ENCODE measurements at regions not wholly inside any gene's neighbourhood (a gene's known extent, or its start where the extent isn't known, plus 50 kb on each side); places are given as distances from the start of the nearest gene placed in this dataset.

DNA sequence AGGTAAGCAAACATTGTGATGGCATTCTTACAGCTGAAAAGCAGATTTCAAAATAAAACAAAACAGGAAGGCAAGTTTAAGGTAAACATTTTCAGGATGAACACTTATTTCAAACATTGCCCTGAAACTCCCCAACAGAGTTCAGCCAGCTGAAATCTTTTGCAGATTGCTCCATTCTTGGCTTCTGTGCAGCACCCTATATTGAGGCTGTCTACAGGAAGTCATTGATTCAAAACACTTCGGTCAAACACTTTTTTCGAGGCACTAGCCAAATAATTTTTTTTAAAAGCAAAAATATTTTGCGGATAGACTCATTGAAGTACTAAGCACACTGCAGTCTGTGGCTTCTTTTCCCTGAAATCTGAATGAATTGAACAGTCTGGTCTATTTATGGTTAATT, 318.1 kb upstream of the PDE3A start:
- no peak for TF ChIP-seq LEF1 (IDR thresholded peaks at IDR 0.05; ENCODE audit: borderline replicate concordance)
- no peak for TF ChIP-seq FOXK2 (IDR thresholded peaks at IDR 0.05)
- TF ChIP-seq BHLHE40 (IDR thresholded peaks at IDR 0.05; ENCODE audit: borderline replicate concordance) = no peak
- TF ChIP-seq L3MBTL2 (conservative IDR thresholded peaks at IDR 0.05) = no peak
- TF ChIP-seq HDGF (IDR thresholded peaks at IDR 0.05; ENCODE audit: borderline replicate concordance) = no peak
- TF ChIP-seq ZNF384 (IDR thresholded peaks at IDR 0.05) = no peak
- no peak for TF ChIP-seq FOXM1 (IDR thresholded peaks at IDR 0.05; ENCODE audit: borderline replicate concordance)
- no peak for TF ChIP-seq CTBP1 (IDR thresholded peaks at IDR 0.05; ENCODE audit: borderline replicate concordance)
- no peak for TF ChIP-seq ARNT (IDR thresholded peaks at IDR 0.05)
- no peak for TF ChIP-seq SP1 (IDR thresholded peaks at IDR 0.05)
- TF ChIP-seq ELF4 (IDR thresholded peaks at IDR 0.05) = no peak
- no peak for TF ChIP-seq NFRKB (IDR thresholded peaks at IDR 0.05)
- no peak for TF ChIP-seq TARDBP (IDR thresholded peaks at IDR 0.05)
- TF ChIP-seq FOXA1 (IDR thresholded peaks at IDR 0.05) = no peak
- no peak for TF ChIP-seq SUZ12 (IDR thresholded peaks at IDR 0.05)
- TF ChIP-seq, protein P1, sequence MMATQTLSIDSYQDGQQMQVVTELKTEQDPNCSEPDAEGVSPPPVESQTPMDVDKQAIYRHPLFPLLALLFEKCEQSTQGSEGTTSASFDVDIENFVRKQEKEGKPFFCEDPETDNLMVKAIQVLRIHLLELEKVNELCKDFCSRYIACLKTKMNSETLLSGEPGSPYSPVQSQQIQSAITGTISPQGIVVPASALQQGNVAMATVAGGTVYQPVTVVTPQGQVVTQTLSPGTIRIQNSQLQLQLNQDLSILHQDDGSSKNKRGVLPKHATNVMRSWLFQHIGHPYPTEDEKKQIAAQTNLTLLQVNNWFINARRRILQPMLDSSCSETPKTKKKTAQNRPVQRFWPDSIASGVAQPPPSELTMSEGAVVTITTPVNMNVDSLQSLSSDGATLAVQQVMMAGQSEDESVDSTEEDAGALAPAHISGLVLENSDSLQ (IDR thresholded peaks at IDR 0.05) = no peak
- ChIA-PET CTCF (no interaction called here), POLR2A (no interaction called here)
- no peak for DNase-seq (ENCODE audit: extremely low spot score)

DNA sequence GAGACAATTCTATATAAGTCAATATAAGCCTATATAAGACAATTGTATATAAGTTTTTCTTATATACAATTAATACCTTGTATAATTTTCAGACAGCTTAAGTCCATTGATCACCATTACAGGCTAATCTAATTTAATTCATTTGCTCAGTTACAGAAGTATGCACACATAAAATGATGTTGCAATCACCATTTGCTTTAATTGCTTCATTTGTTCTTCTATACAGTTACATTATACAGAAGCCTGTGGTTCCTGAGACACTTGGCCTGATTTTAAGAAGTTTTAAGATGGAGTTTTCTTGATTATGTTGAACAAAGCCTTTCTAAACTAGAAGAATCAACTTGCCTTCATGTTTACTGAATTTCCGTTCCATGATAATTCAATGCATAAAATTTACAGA, 314.6 kb upstream of the PDE3A start:
- ChIA-PET POLR2A (no interaction called here), CTCF (interaction anchor here (0.6 kb wide), 1 partner anchor 1145 kb away, joined by 3 read pairs; no protein-coding TSS in a partner anchor)
- no peak for DNase-seq (ENCODE audit: extremely low spot score)
- TF ChIP-seq LEF1 (IDR thresholded peaks at IDR 0.05; ENCODE audit: borderline replicate concordance) (no peak), ARNT (IDR thresholded peaks at IDR 0.05) (no peak), FOXM1 (IDR thresholded peaks at IDR 0.05; ENCODE audit: borderline replicate concordance) (no peak)

DNA sequence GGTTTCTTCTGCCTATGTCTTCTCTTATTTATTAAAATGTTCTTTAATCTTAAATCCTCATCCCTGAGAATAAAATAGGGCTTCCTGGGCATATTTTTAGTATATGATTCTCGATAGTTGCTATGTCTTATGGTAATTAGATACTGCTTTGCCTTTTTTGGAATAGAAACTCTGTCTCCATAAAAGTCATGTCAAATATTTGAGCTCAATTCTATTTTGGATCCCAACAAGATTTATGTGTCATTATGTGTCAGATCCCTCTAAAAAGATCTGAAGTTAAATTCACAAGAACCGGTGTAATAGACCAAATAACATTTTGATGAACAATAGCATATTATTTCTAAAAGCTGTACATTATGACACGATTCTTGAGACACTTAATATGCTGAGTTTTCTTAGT, 312.5 kb upstream of the PDE3A start:
- DNase-seq (ENCODE audit: extremely low spot score) = no peak
- TF ChIP-seq ELF4 (IDR thresholded peaks at IDR 0.05) = no peak
- no peak for TF ChIP-seq NFRKB (IDR thresholded peaks at IDR 0.05)
- TF ChIP-seq CTBP1 (IDR thresholded peaks at IDR 0.05; ENCODE audit: borderline replicate concordance) = no peak
- TF ChIP-seq SP1 (IDR thresholded peaks at IDR 0.05) = no peak
- no peak for TF ChIP-seq FOXM1 (IDR thresholded peaks at IDR 0.05; ENCODE audit: borderline replicate concordance)
- TF ChIP-seq L3MBTL2 (conservative IDR thresholded peaks at IDR 0.05) = no peak
- CTCF ChIA-PET = no interaction called here
- POLR2A ChIA-PET = no interaction called here

DNA sequence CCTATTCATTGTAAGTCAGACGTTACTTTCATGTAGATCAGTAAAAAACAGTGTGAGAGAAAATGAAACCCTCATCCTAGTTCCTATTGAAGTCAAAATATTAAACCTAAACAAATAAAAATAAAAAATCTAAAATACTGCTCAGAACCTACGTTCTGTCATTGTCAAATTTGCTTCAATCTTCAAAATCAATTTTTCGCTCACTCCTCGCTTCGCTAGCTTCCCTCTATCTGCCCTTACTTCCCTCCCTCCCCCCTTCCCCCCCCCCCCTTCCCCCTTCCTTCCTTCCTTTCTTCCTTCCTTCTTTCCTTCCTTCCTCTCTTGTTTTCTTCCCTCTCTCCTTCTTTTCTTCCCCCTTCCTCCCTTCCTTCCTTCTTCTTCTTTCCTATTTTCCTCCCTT, 310.9 kb upstream of the PDE3A start:
- TF ChIP-seq NFRKB (IDR thresholded peaks at IDR 0.05) = no peak
- TF ChIP-seq ELF4 (IDR thresholded peaks at IDR 0.05) = no peak
- no peak for TF ChIP-seq SUZ12 (IDR thresholded peaks at IDR 0.05)
- no peak for TF ChIP-seq FOXM1 (IDR thresholded peaks at IDR 0.05; ENCODE audit: borderline replicate concordance)
- TF ChIP-seq BHLHE40 (IDR thresholded peaks at IDR 0.05; ENCODE audit: borderline replicate concordance) = no peak
- TF ChIP-seq L3MBTL2 (conservative IDR thresholded peaks at IDR 0.05) = no peak
- TF ChIP-seq FOXK2 (IDR thresholded peaks at IDR 0.05) = no peak
- no peak for TF ChIP-seq HDGF (IDR thresholded peaks at IDR 0.05; ENCODE audit: borderline replicate concordance)
- no peak for TF ChIP-seq FOXA1 (IDR thresholded peaks at IDR 0.05)
- TF ChIP-seq ZNF384 (IDR thresholded peaks at IDR 0.05) = no peak
- no peak for TF ChIP-seq LEF1 (IDR thresholded peaks at IDR 0.05; ENCODE audit: borderline replicate concordance)
- DNase-seq (ENCODE audit: extremely low spot score) = no peak
- POLR2A ChIA-PET = no interaction called here
- CTCF ChIA-PET = no interaction called here

DNA sequence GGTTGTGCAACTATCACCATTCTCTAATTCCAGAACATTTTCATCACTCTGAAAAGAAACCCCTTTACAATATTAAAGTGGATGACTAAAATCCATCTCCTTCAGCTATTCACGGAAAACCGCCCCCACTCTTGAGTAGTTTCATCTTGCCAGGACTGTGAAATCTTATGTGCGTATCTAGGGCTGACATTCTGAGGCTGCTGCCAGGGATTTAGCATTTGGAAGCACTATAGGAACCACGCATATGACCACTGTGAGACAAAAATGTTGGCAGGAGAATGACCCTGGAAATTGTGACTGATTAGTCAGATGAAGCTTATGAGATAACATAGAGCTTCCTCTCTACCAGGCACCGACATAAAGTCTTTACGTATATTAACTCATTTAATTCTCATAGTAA, 305.2 kb upstream of the PDE3A start:
- POLR2A ChIA-PET = no interaction called here
- TF ChIP-seq, protein P1 (IDR thresholded peaks at IDR 0.05) = no peak
- TF ChIP-seq SUZ12 (IDR thresholded peaks at IDR 0.05) (no peak), ZNF384 (IDR thresholded peaks at IDR 0.05) (no peak), L3MBTL2 (conservative IDR thresholded peaks at IDR 0.05) (no peak), FOXA1 (IDR thresholded peaks at IDR 0.05) (no peak), NFRKB (IDR thresholded peaks at IDR 0.05) (no peak), ARNT (IDR thresholded peaks at IDR 0.05) (no peak), SP1 (IDR thresholded peaks at IDR 0.05) (no peak), HDGF (IDR thresholded peaks at IDR 0.05; ENCODE audit: borderline replicate concordance) (no peak), FOXK2 (IDR thresholded peaks at IDR 0.05) (no peak), CTBP1 (IDR thresholded peaks at IDR 0.05; ENCODE audit: borderline replicate concordance) (no peak), ELF4 (IDR thresholded peaks at IDR 0.05) (no peak), TARDBP (IDR thresholded peaks at IDR 0.05) (no peak), FOXM1 (IDR thresholded peaks at IDR 0.05; ENCODE audit: borderline replicate concordance) (no peak), BHLHE40 (IDR thresholded peaks at IDR 0.05; ENCODE audit: borderline replicate concordance) (no peak), LEF1 (IDR thresholded peaks at IDR 0.05; ENCODE audit: borderline replicate concordance) (no peak)
- no peak for DNase-seq (ENCODE audit: extremely low spot score)
- CTCF ChIA-PET = no interaction called here

DNA sequence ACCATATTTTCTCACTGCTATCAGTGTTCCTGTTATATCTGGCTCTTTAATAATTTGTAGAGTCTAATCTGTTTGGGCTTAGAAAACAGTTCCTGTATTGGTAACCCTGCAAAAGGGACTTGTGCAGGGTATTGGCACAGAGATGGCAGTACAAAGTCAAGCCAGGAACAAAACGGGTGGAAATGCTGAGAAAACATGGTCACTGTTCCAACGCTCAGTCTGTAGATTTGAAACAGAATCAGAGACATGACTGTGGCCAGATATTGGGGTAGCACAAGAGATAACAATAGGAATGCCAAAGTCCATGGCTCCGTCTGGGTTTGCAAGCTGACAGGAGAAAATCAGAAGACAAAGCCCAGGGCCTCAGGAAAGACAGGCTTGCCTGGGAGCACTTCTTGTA, 290.7 kb upstream of the PDE3A start:
- POLR2A ChIA-PET = no interaction called here
- DNase-seq (ENCODE audit: extremely low spot score) = no peak
- no peak for TF ChIP-seq CTBP1 (IDR thresholded peaks at IDR 0.05; ENCODE audit: borderline replicate concordance)
- no peak for TF ChIP-seq SUZ12 (IDR thresholded peaks at IDR 0.05)
- no peak for TF ChIP-seq LEF1 (IDR thresholded peaks at IDR 0.05; ENCODE audit: borderline replicate concordance)
- no peak for TF ChIP-seq TARDBP (IDR thresholded peaks at IDR 0.05)
- no peak for TF ChIP-seq FOXA1 (IDR thresholded peaks at IDR 0.05)
- no peak for TF ChIP-seq HDGF (IDR thresholded peaks at IDR 0.05; ENCODE audit: borderline replicate concordance)
- TF ChIP-seq FOXK2 (IDR thresholded peaks at IDR 0.05) = no peak
- TF ChIP-seq L3MBTL2 (conservative IDR thresholded peaks at IDR 0.05) = no peak
- no peak for TF ChIP-seq ELF4 (IDR thresholded peaks at IDR 0.05)
- TF ChIP-seq ZNF384 (IDR thresholded peaks at IDR 0.05) = no peak
- TF ChIP-seq SP1 (IDR thresholded peaks at IDR 0.05) = no peak
- TF ChIP-seq BHLHE40 (IDR thresholded peaks at IDR 0.05; ENCODE audit: borderline replicate concordance) = no peak
- TF ChIP-seq, protein P1 (IDR thresholded peaks at IDR 0.05) = no peak
- TF ChIP-seq NFRKB (IDR thresholded peaks at IDR 0.05) = no peak
- TF ChIP-seq ARNT (IDR thresholded peaks at IDR 0.05) = no peak
- no peak for TF ChIP-seq FOXM1 (IDR thresholded peaks at IDR 0.05; ENCODE audit: borderline replicate concordance)
- CTCF ChIA-PET = no interaction called here

Data from HEK293T (cell line).